Stimulated activated CD4-positive, alpha-beta T cell treated with anti-CD3 and anti-CD28 coated beads, TNF-alpha, amount 100 ng/mL, for 48 hours (primary cell): ENCODE measurements at regions not wholly inside any gene's neighbourhood (a gene's known extent, or its start where the extent isn't known, plus 50 kb on each side); places are given as distances from the start of the nearest gene placed in this dataset.
"Not testable (repeated sequence)": the region's sequence is repeated elsewhere in the genome, so short reads cannot be mapped to it uniquely, and the experiment has no call there.

Experiments
- DNase-seq, 3 donors: peaks; one replicate each; pipeline ENCODE4 v3.0.0-alpha.2; 2020; ENCODE audit warnings: low read depth in 3 of 3

GRCh38 chr11:69950120-69950519, 128.0 kb upstream of the ANO1 start:
- peak in 2 of 3 donors; percentile 7 to 16 for DNase-seq

- DNase-seq = no peak
Measured at GRCh38 chr11:69950621-69951020, 127.5 kb upstream of the ANO1 start.

GRCh38 chr11:69951821-69952220, 126.3 kb upstream of the ANO1 start:
- DNase-seq = no peak

- not testable (repeated sequence) for DNase-seq
Measured at GRCh38 chr11:69952229-69952975, 125.7 kb upstream of the ANO1 start.

GRCh38 chr11:69953356-69953755, 124.8 kb upstream of the ANO1 start:
- no peak for DNase-seq

GRCh38 chr11:69954756-69955155, 123.4 kb upstream of the ANO1 start:
- no peak for DNase-seq

GRCh38 chr11:69956669-69957190, 121.4 kb upstream of the ANO1 start:
- no peak for DNase-seq

GRCh38 chr11:69957849-69958248, 120.3 kb upstream of the ANO1 start:
- no peak for DNase-seq

- no peak for DNase-seq
Measured at GRCh38 chr11:69958308-69958707, 119.8 kb upstream of the ANO1 start.

- DNase-seq = no peak
Measured at GRCh38 chr11:69959461-69959860, 118.7 kb upstream of the ANO1 start.

- no peak for DNase-seq
Measured at GRCh38 chr11:69961738-69962137, 116.4 kb upstream of the ANO1 start.

- DNase-seq = no peak
Measured at GRCh38 chr11:69962152-69962551, 116.0 kb upstream of the ANO1 start.

GRCh38 chr11:69963533-69964246, 114.4 kb upstream of the ANO1 start:
- DNase-seq = no peak

- DNase-seq = no peak
Measured at GRCh38 chr11:69964247-69964643, 113.9 kb upstream of the ANO1 start.

GRCh38 chr11:69965821-69966582, 112.1 kb upstream of the ANO1 start:
- DNase-seq = no peak

GRCh38 chr11:69966583-69966835, 111.6 kb upstream of the ANO1 start:
- DNase-seq = no peak

GRCh38 chr11:69966910-69967483, 111.1 kb upstream of the ANO1 start:
- no peak for DNase-seq

GRCh38 chr11:69967484-69967883, 110.6 kb upstream of the ANO1 start:
- no peak for DNase-seq

GRCh38 chr11:69968396-69969347, 109.4 kb upstream of the ANO1 start:
- DNase-seq = no peak

- DNase-seq = no peak
Measured at GRCh38 chr11:69969890-69970784, 108.0 kb upstream of the ANO1 start.
